SK-N-MC (cell line): ENCODE measurements at regions not wholly inside any gene's neighbourhood (a gene's known extent, or its start where the extent isn't known, plus 50 kb on each side); places are given as distances from the start of the nearest gene placed in this dataset.

Source experiments
- DNase-seq: peaks from one replicate; pipeline ENCODE4 v3.0.0-alpha.2; 2011; ENCODE audit warnings: low read depth, low spot score
- H3K27ac ChIP-seq: fragments of 200-600 bp; sonication (generic); 2 replicates; pipeline ENCODE4 v1.5.1; 2016; ENCODE audit warnings: mixed run types
- H3K36me3 ChIP-seq: fragments of 200-600 bp; sonication (generic); 2 replicates; pipeline ENCODE4 v1.6.1; 2017; ENCODE audit warnings: antibody characterized with exemption, low read length, mixed read lengths; ENCODE audit not compliant: insufficient read depth
- H3K4me3 ChIP-seq: fragments of 200-600 bp; sonication (generic); 2 replicates; pipeline ENCODE4 v1.5.1; 2016
- H3K9ac ChIP-seq: fragments of 200-600 bp; sonication (generic); 2 replicates; pipeline ENCODE4 v1.8.0; 2017; ENCODE audit warnings: mixed run types, mixed read lengths; ENCODE audit not compliant: insufficient read length
- H3K9me3 ChIP-seq: fragments of 200-600 bp; sonication (generic); 2 replicates; pipeline ENCODE4 v1.6.1; 2017; ENCODE audit warnings: low read depth, mild to moderate bottlenecking, antibody characterized with exemption, low read length, moderate library complexity, mixed read lengths
- EZH2 ChIP-seq: fragments of 200-600 bp; sonication (generic); IDR thresholded peaks from one replicate; pipeline ENCODE4 v1.6.1; 2017; ENCODE audit warnings: antibody characterized with exemption
- FOXP2 ChIP-seq: optimal IDR thresholded peaks from 2 replicates; pipeline ENCODE3; 2011; ENCODE audit warnings: mild to moderate bottlenecking, moderate library complexity; ENCODE audit not compliant: insufficient read depth; ENCODE audit errors: extremely low read length, control extremely low read depth
- POLR2AphosphoS5 ChIP-seq: IDR thresholded peaks from 2 replicates; pipeline ENCODE4 v1.6.1; 2012; ENCODE audit warnings: mild to moderate bottlenecking, low read depth, low read length, borderline replicate concordance

DNA sequence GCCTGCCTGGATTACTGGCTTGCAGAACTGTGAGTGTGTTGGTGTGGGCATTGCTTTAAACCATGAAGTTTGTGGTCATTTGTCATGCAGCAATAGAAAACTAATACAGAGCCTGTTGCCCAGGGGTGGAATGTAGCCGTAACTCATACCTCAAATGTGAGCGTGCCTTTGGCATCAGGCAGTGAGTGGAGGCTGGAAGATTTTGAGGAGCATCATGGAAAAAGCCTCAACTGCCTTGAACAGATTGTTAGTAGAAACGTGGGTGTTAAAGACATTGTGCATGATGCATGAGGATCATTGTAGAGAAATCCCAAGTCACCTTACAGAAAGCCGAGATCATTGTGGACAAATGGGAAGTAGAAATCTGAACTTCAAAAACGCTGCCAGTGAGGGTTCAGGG is 580.5 kb downstream of the AACS start:
- Histone ChIP-seq H3K4me3 (no peak overlapping the region), H3K27ac (no peak overlapping the region), H3K9ac (no peak overlapping the region), H3K9me3 (no peaks in the 10 kb centered on the region), H3K36me3 (peaks cover 62% of the 10 kb centered on the region)
- no peak for DNase-seq
- TF ChIP-seq FOXP2: no peak
- TF ChIP-seq POLR2AphosphoS5: no peak
- TF ChIP-seq EZH2: no peak

DNA sequence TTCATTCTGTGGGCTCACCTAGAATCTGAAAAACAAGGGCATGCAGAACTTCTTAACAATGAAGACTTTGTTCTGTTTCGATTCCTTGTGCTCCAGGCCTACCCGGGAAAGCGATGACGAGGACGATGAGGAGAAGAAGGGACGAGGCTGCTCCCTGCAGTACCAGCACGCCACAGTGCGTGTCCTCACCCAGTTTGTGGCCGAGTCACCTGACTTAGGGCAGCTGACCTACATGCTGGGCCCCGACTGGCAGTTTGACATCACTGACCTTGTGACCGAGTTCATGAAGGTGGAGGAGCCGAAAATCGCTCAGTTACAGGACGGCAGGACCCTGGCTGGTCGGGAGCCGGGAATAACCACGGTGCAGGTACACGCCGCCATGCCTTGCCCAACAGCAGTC is 585.4 kb downstream of the AACS start:
- no peak for DNase-seq
- Histone ChIP-seq H3K9ac (no peak overlapping the region), H3K36me3 (peaks cover 77% of the 10 kb centered on the region), H3K9me3 (no peaks in the 10 kb centered on the region), H3K27ac (no peak overlapping the region), H3K4me3 (no peak overlapping the region)
- TF ChIP-seq POLR2AphosphoS5 (no peak), FOXP2 (no peak), EZH2 (no peak)

DNA sequence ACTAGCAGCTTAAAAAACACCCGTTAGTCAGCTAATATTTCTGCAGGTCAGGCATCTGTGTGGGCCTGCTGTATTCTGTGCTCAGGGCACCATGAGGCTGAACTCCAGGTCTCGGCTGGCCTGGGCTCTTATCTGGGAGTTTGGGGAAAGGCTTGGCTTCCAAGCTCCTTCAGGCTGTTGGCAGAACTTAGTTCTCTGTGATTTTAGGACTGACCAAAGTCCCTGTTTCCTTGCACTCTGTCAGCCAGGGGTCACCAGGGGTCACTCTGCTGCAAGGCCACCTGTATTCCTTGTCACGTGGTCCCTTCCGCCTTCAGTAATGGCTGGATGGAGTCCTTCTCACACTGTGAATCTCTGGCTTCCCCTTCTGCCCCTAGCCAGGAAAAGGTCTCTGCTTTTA is 586.4 kb downstream of the AACS start:
- H3K27ac ChIP-seq: no peak overlapping the region
- no peak overlapping the region for H3K9ac ChIP-seq
- DNase-seq: no peak
- no peaks in the 10 kb centered on the region for H3K9me3 ChIP-seq
- peaks cover 74% of the 10 kb centered on the region for H3K36me3 ChIP-seq
- no peak overlapping the region for H3K4me3 ChIP-seq
- no peak for TF ChIP-seq FOXP2
- no peak for TF ChIP-seq EZH2
- no peak for TF ChIP-seq POLR2AphosphoS5

DNA sequence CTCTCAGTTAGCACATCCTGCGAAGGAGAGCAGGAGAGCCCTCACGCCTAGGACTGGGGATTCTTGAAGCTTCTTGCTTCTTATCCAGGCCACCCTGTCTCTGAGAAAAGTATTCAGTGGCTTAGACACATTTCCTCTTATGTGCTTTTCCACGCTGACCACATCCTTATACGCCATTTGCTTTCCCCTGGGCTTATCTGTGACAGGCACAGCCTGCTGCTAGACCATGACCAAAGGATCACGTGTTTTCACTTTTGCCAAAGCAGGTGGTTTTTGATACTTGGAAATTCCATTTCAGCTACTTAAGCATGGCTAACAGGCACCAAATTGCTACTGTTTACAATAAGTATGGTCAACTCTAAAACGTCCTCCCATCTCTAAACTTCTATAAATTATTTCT is 587.4 kb downstream of the AACS start:
- no peak for DNase-seq
- Histone ChIP-seq H3K27ac (no peak overlapping the region), H3K9ac (no peak overlapping the region), H3K4me3 (no peak overlapping the region), H3K36me3 (peaks cover 75% of the 10 kb centered on the region), H3K9me3 (no peaks in the 10 kb centered on the region)
- TF ChIP-seq POLR2AphosphoS5 (no peak), EZH2 (no peak), FOXP2 (no peak)

DNA sequence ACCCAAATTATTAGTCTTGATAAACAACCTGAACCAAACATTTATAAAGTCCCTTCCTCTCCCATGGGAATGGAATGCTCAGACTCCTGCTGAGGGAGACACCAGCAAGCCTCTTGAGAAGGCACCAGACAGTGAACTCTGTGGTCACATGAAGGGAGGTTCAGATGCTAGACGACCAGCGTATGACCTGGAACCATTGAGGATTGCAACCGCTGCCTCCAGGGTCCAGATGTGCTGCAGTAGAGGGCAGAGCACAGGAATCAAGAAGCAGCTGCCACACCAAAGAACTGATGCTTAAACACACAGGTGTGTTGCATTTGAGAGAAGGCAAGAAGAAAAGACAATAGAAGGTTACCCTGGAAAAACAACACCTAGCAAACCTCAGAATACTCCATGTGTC is 592.4 kb downstream of the AACS start:
- no peak overlapping the region for H3K27ac ChIP-seq
- H3K4me3 ChIP-seq: no peak overlapping the region
- H3K36me3 ChIP-seq: peaks cover 36% of the 10 kb centered on the region
- H3K9ac ChIP-seq: no peak overlapping the region
- TF ChIP-seq FOXP2 (no peak), EZH2 (no peak), POLR2AphosphoS5 (no peak)
- DNase-seq: no peak
- no peaks in the 10 kb centered on the region for H3K9me3 ChIP-seq

DNA sequence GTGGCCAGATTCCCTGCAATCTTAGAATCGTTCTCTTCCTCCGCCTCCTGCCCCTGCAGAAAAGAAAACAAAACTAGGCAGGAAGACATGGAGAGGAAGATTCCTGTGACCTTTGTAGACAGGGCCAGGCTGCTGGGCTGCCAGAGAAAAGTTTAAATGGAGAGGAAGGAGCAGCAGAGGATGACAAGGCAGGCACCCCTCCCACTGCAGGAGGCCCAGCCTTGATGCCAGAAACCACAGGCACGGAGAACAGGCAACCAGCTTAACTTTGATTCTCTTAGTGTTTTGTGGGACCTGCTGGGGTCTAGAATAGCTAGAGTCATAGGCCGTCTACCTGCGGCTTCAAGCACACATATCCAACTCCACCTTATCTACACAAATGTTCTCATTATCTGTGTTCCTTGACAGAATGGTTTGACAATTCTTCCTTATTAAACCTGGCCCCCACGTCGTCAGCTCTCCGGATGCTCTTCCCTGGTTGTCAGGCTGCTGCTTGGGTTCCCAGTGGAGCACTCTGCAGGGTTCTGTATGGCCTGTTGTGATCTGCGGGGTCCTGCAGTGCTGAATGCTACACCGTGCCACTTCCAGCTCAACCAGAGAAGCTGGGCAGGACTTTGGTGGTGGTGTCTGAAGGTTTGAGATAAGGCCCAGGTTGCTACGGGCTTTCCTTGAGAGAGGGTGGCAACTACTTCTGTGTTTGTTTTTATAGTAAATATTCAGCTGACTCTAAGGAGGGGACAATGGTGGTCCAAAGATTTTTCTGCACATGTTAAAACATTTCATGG is 609.5 kb downstream of the AACS start:
- Histone ChIP-seq H3K36me3 (no peaks in the 10 kb centered on the region), H3K27ac (peak overlapping the region; percentile 82; the same call in 1 of the 2 replicates), H3K9ac (no peak overlapping the region), H3K4me3 (no peak overlapping the region), H3K9me3 (no peaks in the 10 kb centered on the region)
- TF ChIP-seq EZH2 (no peak), FOXP2 (no peak), POLR2AphosphoS5 (no peak)
- DNase-seq: no peak

DNA sequence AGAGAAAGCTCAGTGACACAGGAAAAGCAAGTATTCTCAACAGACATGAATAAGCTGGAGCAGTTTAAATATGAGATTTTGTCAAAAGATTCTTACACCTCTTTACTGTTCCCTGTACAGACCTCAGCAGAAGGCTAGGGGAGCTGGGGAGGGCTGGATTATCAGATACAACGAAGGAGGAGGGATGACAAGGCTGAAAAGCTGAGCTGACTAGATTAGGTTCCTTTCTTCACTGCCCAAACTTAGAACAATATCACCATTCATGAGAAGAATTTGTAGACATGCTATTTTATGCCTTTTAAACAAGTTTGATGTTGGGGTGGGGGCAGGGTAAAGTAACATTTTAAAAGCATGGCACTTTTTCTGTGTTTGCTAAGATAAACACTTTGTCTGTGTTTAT is 611.1 kb downstream of the AACS start:
- TF ChIP-seq POLR2AphosphoS5: no peak
- DNase-seq: no peak

DNA sequence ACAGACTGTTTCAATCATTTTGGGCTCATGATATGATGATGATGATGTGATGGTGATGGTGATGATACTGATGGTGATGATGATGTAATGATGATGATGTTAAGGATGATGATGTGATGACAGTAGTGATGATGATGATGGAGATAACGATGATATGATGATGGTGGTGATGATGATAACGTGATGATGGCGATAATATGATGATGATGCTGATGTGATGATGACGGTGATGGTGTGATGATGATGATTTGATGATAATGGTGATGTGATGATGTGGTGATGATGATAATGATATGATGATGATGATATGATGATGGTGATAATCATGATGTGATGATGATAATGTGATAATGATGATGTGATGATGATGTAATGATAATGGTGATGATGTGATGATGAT is 612.6 kb downstream of the AACS start:
- H3K36me3 ChIP-seq: no peaks in the 10 kb centered on the region
- TF ChIP-seq FOXP2 (no peak), POLR2AphosphoS5 (no peak), EZH2 (no peak)
- no peak overlapping the region for H3K4me3 ChIP-seq
- no peak for DNase-seq
- no peak overlapping the region for H3K9ac ChIP-seq
- H3K27ac ChIP-seq: no peak overlapping the region
- no peaks in the 10 kb centered on the region for H3K9me3 ChIP-seq

More for the DNA sequence above, 611.1 kb downstream of the AACS start:
- H3K36me3 ChIP-seq: no peaks in the 10 kb centered on the region
- H3K9me3 ChIP-seq: no peaks in the 10 kb centered on the region
- H3K4me3 ChIP-seq: peak overlapping the region; percentile 29
- peak overlapping the region; percentile 41 for H3K9ac ChIP-seq
- H3K27ac ChIP-seq: peak overlapping the region; percentile 82

DNA sequence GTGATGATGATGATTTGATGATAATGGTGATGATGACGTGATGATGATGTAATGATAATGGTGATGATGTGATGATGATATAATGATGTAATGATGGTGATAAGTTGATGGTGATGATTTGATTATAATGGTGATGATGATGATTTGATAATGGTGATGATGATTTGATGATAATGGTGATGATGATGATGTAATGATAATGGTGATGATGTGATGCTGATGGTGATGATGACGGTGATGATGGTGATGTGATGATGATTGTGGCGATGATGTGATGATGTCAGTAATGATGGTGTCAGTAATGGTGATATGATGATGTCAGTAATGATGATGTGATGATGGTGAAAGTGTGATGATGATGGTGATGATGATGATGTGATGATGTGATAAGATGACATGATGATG is 613.4 kb downstream of the AACS start:
- Histone ChIP-seq H3K36me3 (no peaks in the 10 kb centered on the region), H3K27ac (no peak overlapping the region), H3K4me3 (no peak overlapping the region), H3K9ac (no peak overlapping the region), H3K9me3 (no peaks in the 10 kb centered on the region)
- no peak for DNase-seq
- TF ChIP-seq FOXP2 (no peak), EZH2 (no peak), POLR2AphosphoS5 (no peak)
